Gastroesophageal sphincter (tissue), 4 donors: ENCODE measurements at regions not wholly inside any gene's neighbourhood (a gene's known extent, or its start where the extent isn't known, plus 50 kb on each side); places are given as distances from the start of the nearest gene placed in this dataset.

Source experiments
- ATAC-seq: fragments of 150-250 bp; one replicate; pipeline ENCODE4 v1.9.1; 2016; ENCODE audit warnings: mild to moderate bottlenecking, moderate library complexity
- H3K27ac ChIP-seq, 4 donors: fragments of 200-600 bp; sonication (generic) in 3 of 4; 1 replicate in 3 of 4; 2 replicates in 1 of 4; pipeline ENCODE4 v1.5.1; 2016 to 2019
- H3K27me3 ChIP-seq: fragments of 200-600 bp; sonication (generic); one replicate; pipeline ENCODE4 v1.5.1; 2019
- H3K36me3 ChIP-seq, 2 donors: fragments of 200-600 bp; sonication (generic); one replicate each; pipeline ENCODE4 v1.5.1; 2019; ENCODE audit warnings: control low read depth in 1 of 2
- H3K4me1 ChIP-seq, 3 donors: fragments of 200-600 bp; sonication (generic); 1 replicate in 2 of 3; 2 replicates in 1 of 3; pipeline ENCODE4 v1.5.1; 2016 to 2019; ENCODE audit warnings: control low read depth in 2 of 3
- H3K4me3 ChIP-seq, 2 donors: fragments of 200-600 bp; sonication (generic); one replicate each; pipeline ENCODE4 v1.5.1; 2019; ENCODE audit warnings: mild to moderate bottlenecking in 1 of 2, moderate library complexity in 1 of 2
- H3K9me3 ChIP-seq, 3 donors: fragments of 200-600 bp; sonication (generic); one replicate each; pipeline ENCODE4 v1.5.1; 2017 to 2019; ENCODE audit warnings: control low read depth in 2 of 3
- EP300 ChIP-seq: sonication (generic); formaldehyde crosslinking; IDR thresholded peaks from one replicate; pipeline ENCODE4 v1.6.1; 2017; ENCODE audit warnings: antibody characterized with exemption, mild to moderate bottlenecking
- POLR2A ChIP-seq, 2 donors: fragments of 450-650 bp; IDR thresholded peaks; one replicate each; pipeline ENCODE4 v1.6.1; 2017; ENCODE audit warnings: antibody characterized with exemption in 2 of 2, mild to moderate bottlenecking in 2 of 2, moderate library complexity in 1 of 2
- POLR2AphosphoS5 ChIP-seq: sonication (generic); formaldehyde crosslinking; IDR thresholded peaks from one replicate; pipeline ENCODE4 v1.6.1; 2017; ENCODE audit warnings: antibody characterized with exemption
- WGBS, 2 donors: methylation state at CpG; one replicate each; pipeline ENCODE4 v1.1.5; 2018; ENCODE audit warnings: low coverage in 1 of 2; 5-methylcytosine and 5-hydroxymethylcytosine counted together
- TF ChIP-seq, protein P1 (sequence below), 4 experiments: fragments of 200-600 bp in 2 of 4; fragments of 450-650 bp in 2 of 4; sonication (generic) in 1 of 4; IDR thresholded peaks; one replicate each; pipeline ENCODE4 v1.5.1; 2017 to 2019; ENCODE audit warnings: antibody characterized with exemption in 4 of 4, mild to moderate bottlenecking in 2 of 4, moderate library complexity in 2 of 4

DNA sequence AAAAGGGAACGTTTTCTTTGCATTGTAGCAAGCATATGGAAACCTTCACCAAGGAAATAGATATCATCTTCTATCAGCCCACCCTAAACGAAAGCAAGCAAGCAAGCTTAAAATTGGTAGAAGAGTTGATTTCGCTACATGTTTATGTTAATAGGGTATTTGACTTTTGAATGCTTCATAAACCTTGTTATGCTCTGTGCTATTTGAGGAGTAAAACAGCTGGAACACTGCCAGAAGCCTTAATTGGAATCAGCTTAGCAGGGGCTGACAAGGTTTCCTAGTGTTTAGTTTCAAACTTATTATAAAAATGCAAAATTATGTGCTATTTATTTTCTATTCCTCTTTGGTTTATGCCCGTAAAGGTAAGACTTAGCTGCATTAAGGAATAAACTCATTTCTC lies 70.6 kb upstream of the LINC00305 start:
- ATAC-seq: no peak
- H3K9me3 ChIP-seq: no peaks in the 10 kb centered on the region
- H3K27ac ChIP-seq: no peak overlapping the region
- no peaks in the 10 kb centered on the region for H3K4me1 ChIP-seq
- no peaks in the 10 kb centered on the region for H3K36me3 ChIP-seq
- no peak for TF ChIP-seq EP300
- no peak for TF ChIP-seq POLR2AphosphoS5
- TF ChIP-seq, protein P1, sequence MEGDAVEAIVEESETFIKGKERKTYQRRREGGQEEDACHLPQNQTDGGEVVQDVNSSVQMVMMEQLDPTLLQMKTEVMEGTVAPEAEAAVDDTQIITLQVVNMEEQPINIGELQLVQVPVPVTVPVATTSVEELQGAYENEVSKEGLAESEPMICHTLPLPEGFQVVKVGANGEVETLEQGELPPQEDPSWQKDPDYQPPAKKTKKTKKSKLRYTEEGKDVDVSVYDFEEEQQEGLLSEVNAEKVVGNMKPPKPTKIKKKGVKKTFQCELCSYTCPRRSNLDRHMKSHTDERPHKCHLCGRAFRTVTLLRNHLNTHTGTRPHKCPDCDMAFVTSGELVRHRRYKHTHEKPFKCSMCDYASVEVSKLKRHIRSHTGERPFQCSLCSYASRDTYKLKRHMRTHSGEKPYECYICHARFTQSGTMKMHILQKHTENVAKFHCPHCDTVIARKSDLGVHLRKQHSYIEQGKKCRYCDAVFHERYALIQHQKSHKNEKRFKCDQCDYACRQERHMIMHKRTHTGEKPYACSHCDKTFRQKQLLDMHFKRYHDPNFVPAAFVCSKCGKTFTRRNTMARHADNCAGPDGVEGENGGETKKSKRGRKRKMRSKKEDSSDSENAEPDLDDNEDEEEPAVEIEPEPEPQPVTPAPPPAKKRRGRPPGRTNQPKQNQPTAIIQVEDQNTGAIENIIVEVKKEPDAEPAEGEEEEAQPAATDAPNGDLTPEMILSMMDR (IDR thresholded peaks at IDR 0.05): no peak
- TF ChIP-seq POLR2A (IDR thresholded peaks at IDR 0.05): no peak
- H3K4me3 ChIP-seq: no peak overlapping the region
- WGBS, 2 donors: 53 to 64% methylated on average over 4 of the region's 4 CpGs
- H3K27me3 ChIP-seq: no peaks in the 10 kb centered on the region

DNA sequence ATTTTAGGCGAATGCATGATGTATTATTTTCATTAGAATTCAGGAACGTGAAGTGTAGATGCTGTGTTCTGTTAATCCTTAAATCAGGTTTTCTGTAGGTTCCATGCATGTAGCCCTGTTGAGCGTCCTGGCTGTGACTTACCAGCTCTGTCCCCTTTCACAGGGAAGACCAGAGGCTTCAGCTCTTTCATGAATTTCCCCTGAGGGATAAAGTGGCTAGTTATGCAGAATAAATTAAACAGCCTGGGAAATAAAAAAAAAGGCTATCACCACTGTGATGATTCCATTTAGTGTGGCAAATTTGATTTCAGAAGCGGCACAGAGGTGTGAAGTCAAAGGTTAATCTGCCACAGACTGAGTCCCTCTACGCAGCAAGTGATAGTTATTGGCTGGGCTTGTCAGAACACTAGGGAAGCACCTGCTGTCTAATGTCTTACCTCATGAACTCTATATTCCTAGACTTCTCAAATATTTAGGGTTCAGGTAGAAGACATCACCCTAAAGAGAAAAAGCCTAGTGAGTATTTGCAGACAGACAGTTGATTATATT lies 61.6 kb upstream of the LINC00305 start:
- WGBS, 2 donors: 83% methylated on average over 5 of the region's 5 CpGs
- Histone ChIP-seq H3K27me3 (no peaks in the 10 kb centered on the region), H3K9me3 (no peaks in the 10 kb centered on the region), H3K4me3 (no peak overlapping the region), H3K4me1 (no peaks in the 10 kb centered on the region), H3K36me3 (no peaks in the 10 kb centered on the region), H3K27ac (no peak overlapping the region)
- no peak for ATAC-seq
- TF ChIP-seq POLR2A (IDR thresholded peaks at IDR 0.05): no peak
- no peak for TF ChIP-seq POLR2AphosphoS5
- TF ChIP-seq EP300: no peak
- TF ChIP-seq, protein P1 (IDR thresholded peaks at IDR 0.05): no peak

DNA sequence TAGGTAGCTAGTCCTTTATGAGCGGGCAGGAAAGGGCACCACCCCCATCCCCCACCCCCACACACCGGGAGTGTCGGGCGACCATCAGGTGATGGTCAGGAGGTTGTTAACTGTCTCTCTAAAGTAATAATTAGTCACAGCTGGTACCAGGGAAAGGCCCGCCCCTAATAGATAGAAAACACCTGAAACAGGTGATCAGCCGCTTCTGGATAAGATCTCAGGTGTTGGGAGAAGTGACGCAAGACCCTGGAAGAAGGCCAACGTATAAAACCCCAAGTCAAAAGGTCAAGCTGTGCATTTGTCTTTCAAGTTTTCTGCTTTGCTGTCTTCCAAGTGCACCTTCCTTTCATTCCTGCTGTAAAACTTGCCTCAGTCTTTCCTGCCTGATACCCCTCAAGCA lies 59.6 kb upstream of the LINC00305 start:
- no peaks in the 10 kb centered on the region for H3K4me1 ChIP-seq
- H3K27ac ChIP-seq: no peak overlapping the region
- 85 to 87% methylated on average over 5 to 7 of the region's 8 CpGs for WGBS, 2 donors
- ATAC-seq: no peak
- H3K36me3 ChIP-seq: no peaks in the 10 kb centered on the region
- peaks cover 3% of the 10 kb centered on the region for H3K27me3 ChIP-seq
- no peak overlapping the region for H3K4me3 ChIP-seq
- no peaks in the 10 kb centered on the region for H3K9me3 ChIP-seq
- TF ChIP-seq, protein P1 (IDR thresholded peaks at IDR 0.05): no peak
- no peak for TF ChIP-seq EP300
- no peak for TF ChIP-seq POLR2A (IDR thresholded peaks at IDR 0.05)
- TF ChIP-seq POLR2AphosphoS5: no peak

DNA sequence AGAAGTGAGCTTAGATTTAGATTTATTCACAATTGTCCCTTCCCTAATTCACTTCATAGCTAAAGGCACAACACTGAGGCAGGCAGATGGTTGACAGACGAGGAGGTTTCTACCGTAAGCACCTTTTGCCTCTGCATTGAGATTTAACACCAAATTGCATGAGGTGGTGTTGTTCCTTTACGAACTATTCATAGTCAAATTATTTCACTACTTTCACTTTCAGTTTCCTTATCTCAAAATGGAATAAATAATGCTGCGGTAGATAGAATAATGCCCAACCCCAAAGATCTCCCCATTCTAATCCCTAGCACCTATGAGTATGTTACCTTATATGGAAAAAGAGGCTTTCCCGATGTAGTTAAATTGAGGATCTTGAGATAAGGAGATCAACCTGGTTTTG lies 58.9 kb upstream of the LINC00305 start:
- no peaks in the 10 kb centered on the region for H3K4me1 ChIP-seq
- ATAC-seq: no peak
- no peak overlapping the region for H3K27ac ChIP-seq
- no peaks in the 10 kb centered on the region for H3K36me3 ChIP-seq
- no peaks in the 10 kb centered on the region for H3K9me3 ChIP-seq
- H3K4me3 ChIP-seq: no peak overlapping the region
- WGBS, 2 donors: 80 to 94% methylated on average over 4 to 5 of the region's 5 CpGs
- TF ChIP-seq, protein P1 (IDR thresholded peaks at IDR 0.05): no peak
- TF ChIP-seq POLR2AphosphoS5 (no peak), EP300 (no peak), POLR2A (IDR thresholded peaks at IDR 0.05) (no peak)
- H3K27me3 ChIP-seq: peaks cover 3% of the 10 kb centered on the region

DNA sequence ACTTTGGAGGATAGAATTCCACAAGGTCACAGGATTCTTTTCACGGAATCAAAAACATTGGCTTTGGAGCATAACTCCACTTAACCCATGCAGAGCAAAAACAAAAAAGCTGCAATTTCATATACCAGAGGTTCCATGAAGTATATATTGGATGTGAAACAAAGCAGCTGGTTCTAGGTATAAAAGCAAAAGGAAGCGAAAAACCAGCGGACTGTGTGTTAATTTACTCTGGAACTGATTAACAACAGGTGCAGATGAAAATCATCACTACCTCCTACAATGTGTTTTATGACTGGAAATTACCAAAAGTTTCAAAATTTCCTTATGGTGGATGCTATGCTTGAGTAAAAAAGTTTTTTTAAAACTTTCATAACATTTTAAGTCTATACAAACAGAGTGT lies 54.4 kb upstream of the LINC00305 start:
- H3K4me3 ChIP-seq: no peak overlapping the region
- TF ChIP-seq EP300 (no peak), POLR2A (IDR thresholded peaks at IDR 0.05) (no peak), POLR2AphosphoS5 (no peak)
- TF ChIP-seq, protein P1 (IDR thresholded peaks at IDR 0.05): no peak
- H3K9me3 ChIP-seq: no peaks in the 10 kb centered on the region
- H3K4me1 ChIP-seq: no peaks in the 10 kb centered on the region
- H3K27ac ChIP-seq: no peak overlapping the region
- ATAC-seq: no peak
- WGBS, 2 donors: 42 to 55% methylated on average over 3 of the region's 3 CpGs
- H3K27me3 ChIP-seq: peaks cover 3% of the 10 kb centered on the region
- H3K36me3 ChIP-seq: no peaks in the 10 kb centered on the region
